Panc1 (cell line): ENCODE measurements at regions not wholly inside any gene's neighbourhood (a gene's known extent, or its start where the extent isn't known, plus 50 kb on each side); places are given as distances from the start of the nearest gene placed in this dataset.

Experiments used
- ATAC-seq: fragments of 200-7000 bp; cut with Tn5 transposase; 2 replicates; pipeline ENCODE4 v1.9.1; 2020; ENCODE audit warnings: mild to moderate bottlenecking, moderate library complexity
- BruUV-seq: library from RNA; stranded (reverse); fragments of 400-500 nt; replicated peaks from 2 replicates; lab custom pipeline; 2021; lab: Mats Ljungman, UMichigan
- CTCF ChIA-PET: fragments of 300-600 bp; sonication (Branson Sonifier 250); formaldehyde crosslinking; loops from one replicate; lab custom pipeline; 2022; ENCODE audit warnings: antibody characterized with exemption; lab: Charles Lee
- POLR2A ChIA-PET: fragments of 300-600 bp; sonication (Branson Sonifier 250); formaldehyde crosslinking; loops from one replicate; lab custom pipeline; 2022; ENCODE audit warnings: antibody characterized with exemption; lab: Charles Lee
- DNase-seq: peaks from one replicate; pipeline ENCODE4 v3.0.0-alpha.2; 2010; ENCODE audit warnings: low read depth, low spot score
- H3K27ac ChIP-seq: 2 replicates; pipeline ENCODE4 v1.5.1; 2011; ENCODE audit warnings: mild to moderate bottlenecking, low read length, inconsistent platforms
- H3K27me3 ChIP-seq: fragments of 200-500 bp; sonication (Bioruptor generic); 2 replicates; pipeline ENCODE4 v1.6.0; 2014; ENCODE audit warnings: low read length, inconsistent platforms; ENCODE audit not compliant: control insufficient read depth, insufficient read depth
- H3K36me3 ChIP-seq: fragments of 200-500 bp; sonication (Bioruptor generic); 2 replicates; pipeline ENCODE4 v1.5.1; 2014; ENCODE audit warnings: inconsistent platforms, mild to moderate bottlenecking, low read length, moderate library complexity; ENCODE audit not compliant: control insufficient read depth, insufficient read depth
- H3K4me1 ChIP-seq: 2 replicates; pipeline ENCODE4 v1.5.1; 2011; ENCODE audit warnings: inconsistent platforms, mild to moderate bottlenecking, low read length, moderate library complexity; ENCODE audit not compliant: control insufficient read depth, insufficient read depth
- H3K4me3 ChIP-seq, 2 experiments: 2 replicates each; pipeline ENCODE4 v1.5.1; 2011 to 2012; ENCODE audit warnings: low read depth in 2 of 2, low read length in 2 of 2, mild to moderate bottlenecking in 2 of 2, inconsistent platforms in 1 of 2, moderate library complexity in 1 of 2
- H3K9me3 ChIP-seq: fragments of 200-500 bp; sonication (Bioruptor generic); 2 replicates; pipeline ENCODE4 v1.5.1; 2014; ENCODE audit warnings: low read depth, mild to moderate bottlenecking, inconsistent platforms, low read length, moderate library complexity; ENCODE audit not compliant: control insufficient read depth, insufficient read depth
- CTCF ChIP-seq: fragments of 450-650 bp; IDR thresholded peaks from 2 replicates; pipeline ENCODE4 v1.5.1; 2017; ENCODE audit warnings: mild to moderate bottlenecking
- POLR2AphosphoS5 ChIP-seq: IDR thresholded peaks from 2 replicates; pipeline ENCODE4 v1.6.1; 2012; ENCODE audit warnings: mild to moderate bottlenecking, low read depth, low read length, moderate library complexity
- REST ChIP-seq, 2 experiments: IDR thresholded peaks; 2 replicates each; pipeline ENCODE4 v1.6.1; 2011 to 2012; ENCODE audit warnings: low read depth in 2 of 2, control low read depth in 1 of 2, low read length in 1 of 2, mild to moderate bottlenecking in 1 of 2, moderate library complexity in 1 of 2; ENCODE audit not compliant: insufficient read depth in 1 of 2
- SIN3A ChIP-seq: IDR thresholded peaks from 2 replicates; pipeline ENCODE4 v1.6.1; 2012; ENCODE audit warnings: low read depth, mild to moderate bottlenecking, low read length, moderate library complexity, borderline replicate concordance; ENCODE audit not compliant: insufficient read depth
- TCF7L2 ChIP-seq: IDR thresholded peaks from 2 replicates; pipeline ENCODE4 v1.6.1; 2011; ENCODE audit warnings: mild to moderate bottlenecking, low read depth, low read length, inconsistent platforms
- in situ Hi-C: cut with HindIII; loops from 2 replicates; pipeline ENCODE4 v1.10.0; 2016; ENCODE audit warnings: low sequenced_read_pairs, low pct_unique_long_range_greater_than_20kb
- intact Hi-C: fragments of 100-400 bp; cut with micrococcal nuclease; formaldehyde crosslinking; loops from one replicate; pipeline ENCODE4 v1.10.0; 2022; ENCODE audit not compliant: unreplicated experiment

GRCh38 chr10:125460326-125460725 lies 222.6 kb downstream of the TEX36 start:
- no peak overlapping the region for H3K27ac ChIP-seq
- DNase-seq (no peak), ATAC-seq (no peak)
- in situ Hi-C loops, result no loop called here
- peaks cover 31% of the 10 kb centered on the region for H3K27me3 ChIP-seq
- H3K36me3 ChIP-seq, result no peaks in the 10 kb centered on the region
- intact Hi-C loops, result no loop called here
- TF ChIP-seq TCF7L2 (no peak), POLR2AphosphoS5 (no peak), SIN3A (no peak), CTCF (no peak), REST (IDR thresholded peaks at IDR 0.05; ENCODE audit: insufficient read depth in 1 of 2, low read depth in 2 of 2, low read length in 1 of 2) (no peak)
- ChIA-PET CTCF (no interaction called here), POLR2A (no interaction called here)
- BruUV-seq, result no TSS peak
- H3K9me3 ChIP-seq, result no peaks in the 10 kb centered on the region
- H3K4me1 ChIP-seq, result no peaks in the 10 kb centered on the region
- no peak overlapping the region for H3K4me3 ChIP-seq

GRCh38 chr10:125457406-125457805 lies 225.6 kb downstream of the TEX36 start:
- no peak overlapping the region for H3K4me3 ChIP-seq
- ATAC-seq (no peak), DNase-seq (no peak)
- ChIA-PET POLR2A (no interaction called here), CTCF (no interaction called here)
- no peak overlapping the region for H3K27ac ChIP-seq
- H3K9me3 ChIP-seq, result no peaks in the 10 kb centered on the region
- in situ Hi-C loops, result no loop called here
- intact Hi-C loops, result no loop called here
- BruUV-seq, result no TSS peak
- H3K36me3 ChIP-seq, result no peaks in the 10 kb centered on the region
- TF ChIP-seq SIN3A (no peak), TCF7L2 (no peak), REST (IDR thresholded peaks at IDR 0.05; ENCODE audit: insufficient read depth in 1 of 2, low read depth in 2 of 2, low read length in 1 of 2) (no peak), POLR2AphosphoS5 (no peak), CTCF (no peak)
- peaks cover 31% of the 10 kb centered on the region for H3K27me3 ChIP-seq
- H3K4me1 ChIP-seq, result no peaks in the 10 kb centered on the region
